Panc1 (cell line): ENCODE measurements at regions not wholly inside any gene's neighbourhood (a gene's known extent, or its start where the extent isn't known, plus 50 kb on each side); places are given as distances from the start of the nearest gene placed in this dataset.

Experiments used
- ATAC-seq: fragments of 200-7000 bp; cut with Tn5 transposase; 2 replicates; pipeline ENCODE4 v1.9.1; 2020; ENCODE audit warnings: mild to moderate bottlenecking, moderate library complexity
- BruUV-seq: library from RNA; stranded (reverse); fragments of 400-500 nt; replicated peaks from 2 replicates; lab custom pipeline; 2021; lab: Mats Ljungman, UMichigan
- CTCF ChIA-PET: fragments of 300-600 bp; sonication (Branson Sonifier 250); formaldehyde crosslinking; loops from one replicate; lab custom pipeline; 2022; ENCODE audit warnings: antibody characterized with exemption; lab: Charles Lee
- POLR2A ChIA-PET: fragments of 300-600 bp; sonication (Branson Sonifier 250); formaldehyde crosslinking; loops from one replicate; lab custom pipeline; 2022; ENCODE audit warnings: antibody characterized with exemption; lab: Charles Lee
- DNase-seq: peaks from one replicate; pipeline ENCODE4 v3.0.0-alpha.2; 2010; ENCODE audit warnings: low read depth, low spot score
- H3K27ac ChIP-seq: 2 replicates; pipeline ENCODE4 v1.5.1; 2011; ENCODE audit warnings: mild to moderate bottlenecking, low read length, inconsistent platforms
- H3K27me3 ChIP-seq: fragments of 200-500 bp; sonication (Bioruptor generic); 2 replicates; pipeline ENCODE4 v1.6.0; 2014; ENCODE audit warnings: low read length, inconsistent platforms; ENCODE audit not compliant: control insufficient read depth, insufficient read depth
- H3K36me3 ChIP-seq: fragments of 200-500 bp; sonication (Bioruptor generic); 2 replicates; pipeline ENCODE4 v1.5.1; 2014; ENCODE audit warnings: inconsistent platforms, mild to moderate bottlenecking, low read length, moderate library complexity; ENCODE audit not compliant: control insufficient read depth, insufficient read depth
- H3K4me1 ChIP-seq: 2 replicates; pipeline ENCODE4 v1.5.1; 2011; ENCODE audit warnings: inconsistent platforms, mild to moderate bottlenecking, low read length, moderate library complexity; ENCODE audit not compliant: control insufficient read depth, insufficient read depth
- H3K4me3 ChIP-seq, 2 experiments: 2 replicates each; pipeline ENCODE4 v1.5.1; 2011 to 2012; ENCODE audit warnings: low read depth in 2 of 2, low read length in 2 of 2, mild to moderate bottlenecking in 2 of 2, inconsistent platforms in 1 of 2, moderate library complexity in 1 of 2
- H3K9me3 ChIP-seq: fragments of 200-500 bp; sonication (Bioruptor generic); 2 replicates; pipeline ENCODE4 v1.5.1; 2014; ENCODE audit warnings: low read depth, mild to moderate bottlenecking, inconsistent platforms, low read length, moderate library complexity; ENCODE audit not compliant: control insufficient read depth, insufficient read depth
- POLR2AphosphoS5 ChIP-seq: IDR thresholded peaks from 2 replicates; pipeline ENCODE4 v1.6.1; 2012; ENCODE audit warnings: mild to moderate bottlenecking, low read depth, low read length, moderate library complexity
- SIN3A ChIP-seq: IDR thresholded peaks from 2 replicates; pipeline ENCODE4 v1.6.1; 2012; ENCODE audit warnings: low read depth, mild to moderate bottlenecking, low read length, moderate library complexity, borderline replicate concordance; ENCODE audit not compliant: insufficient read depth
- TCF7L2 ChIP-seq: IDR thresholded peaks from 2 replicates; pipeline ENCODE4 v1.6.1; 2011; ENCODE audit warnings: mild to moderate bottlenecking, low read depth, low read length, inconsistent platforms
- in situ Hi-C: cut with HindIII; loops from 2 replicates; pipeline ENCODE4 v1.10.0; 2016; ENCODE audit warnings: low sequenced_read_pairs, low pct_unique_long_range_greater_than_20kb
- intact Hi-C: fragments of 100-400 bp; cut with micrococcal nuclease; formaldehyde crosslinking; loops from one replicate; pipeline ENCODE4 v1.10.0; 2022; ENCODE audit not compliant: unreplicated experiment
- TF ChIP-seq, protein P1 (sequence below): fragments of 450-650 bp; IDR thresholded peaks from 2 replicates; pipeline ENCODE4 v1.5.1; 2017; ENCODE audit warnings: mild to moderate bottlenecking
- TF ChIP-seq, protein P2 (sequence below), 2 experiments: IDR thresholded peaks; 2 replicates each; pipeline ENCODE4 v1.6.1; 2011 to 2012; ENCODE audit warnings: low read depth in 2 of 2, control low read depth in 1 of 2, low read length in 1 of 2, mild to moderate bottlenecking in 1 of 2, moderate library complexity in 1 of 2; ENCODE audit not compliant: insufficient read depth in 1 of 2

DNA sequence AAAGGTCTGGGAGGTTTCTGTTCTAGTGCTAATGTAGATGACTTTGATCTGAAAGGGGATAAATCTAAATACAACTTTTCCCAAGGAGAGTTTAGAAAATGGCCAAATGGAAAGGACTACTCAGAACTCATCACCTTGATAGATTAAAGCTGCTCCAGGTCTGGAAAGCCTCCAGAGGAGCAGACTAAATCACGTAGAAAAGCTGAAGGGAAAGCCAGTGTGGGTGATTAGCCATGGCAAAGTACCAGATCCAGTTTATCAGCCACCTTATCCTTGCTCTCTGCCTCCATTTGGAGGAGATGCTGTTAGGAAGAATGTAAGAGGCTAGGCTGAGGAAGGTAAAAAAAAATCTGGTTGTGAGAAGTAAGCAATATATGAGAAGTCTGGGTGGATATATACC is 120.7 kb upstream of the RAI14 start:
- no peak for DNase-seq
- Histone ChIP-seq H3K4me1 (no peaks in the 10 kb centered on the region), H3K9me3 (no peaks in the 10 kb centered on the region), H3K36me3 (no peaks in the 10 kb centered on the region), H3K4me3 (no peak overlapping the region), H3K27ac (no peak overlapping the region), H3K27me3 (peaks cover 7% of the 10 kb centered on the region; the same call in 1 of the 2 replicates)
- BruUV-seq, result no TSS peak
- intact Hi-C loops, result no loop called here
- in situ Hi-C loops, result no loop called here
- ATAC-seq, result no peak
- TF ChIP-seq SIN3A (no peak), POLR2AphosphoS5 (no peak), TCF7L2 (no peak)
- TF ChIP-seq, protein P1, sequence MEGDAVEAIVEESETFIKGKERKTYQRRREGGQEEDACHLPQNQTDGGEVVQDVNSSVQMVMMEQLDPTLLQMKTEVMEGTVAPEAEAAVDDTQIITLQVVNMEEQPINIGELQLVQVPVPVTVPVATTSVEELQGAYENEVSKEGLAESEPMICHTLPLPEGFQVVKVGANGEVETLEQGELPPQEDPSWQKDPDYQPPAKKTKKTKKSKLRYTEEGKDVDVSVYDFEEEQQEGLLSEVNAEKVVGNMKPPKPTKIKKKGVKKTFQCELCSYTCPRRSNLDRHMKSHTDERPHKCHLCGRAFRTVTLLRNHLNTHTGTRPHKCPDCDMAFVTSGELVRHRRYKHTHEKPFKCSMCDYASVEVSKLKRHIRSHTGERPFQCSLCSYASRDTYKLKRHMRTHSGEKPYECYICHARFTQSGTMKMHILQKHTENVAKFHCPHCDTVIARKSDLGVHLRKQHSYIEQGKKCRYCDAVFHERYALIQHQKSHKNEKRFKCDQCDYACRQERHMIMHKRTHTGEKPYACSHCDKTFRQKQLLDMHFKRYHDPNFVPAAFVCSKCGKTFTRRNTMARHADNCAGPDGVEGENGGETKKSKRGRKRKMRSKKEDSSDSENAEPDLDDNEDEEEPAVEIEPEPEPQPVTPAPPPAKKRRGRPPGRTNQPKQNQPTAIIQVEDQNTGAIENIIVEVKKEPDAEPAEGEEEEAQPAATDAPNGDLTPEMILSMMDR, result no peak
- TF ChIP-seq, protein P2, sequence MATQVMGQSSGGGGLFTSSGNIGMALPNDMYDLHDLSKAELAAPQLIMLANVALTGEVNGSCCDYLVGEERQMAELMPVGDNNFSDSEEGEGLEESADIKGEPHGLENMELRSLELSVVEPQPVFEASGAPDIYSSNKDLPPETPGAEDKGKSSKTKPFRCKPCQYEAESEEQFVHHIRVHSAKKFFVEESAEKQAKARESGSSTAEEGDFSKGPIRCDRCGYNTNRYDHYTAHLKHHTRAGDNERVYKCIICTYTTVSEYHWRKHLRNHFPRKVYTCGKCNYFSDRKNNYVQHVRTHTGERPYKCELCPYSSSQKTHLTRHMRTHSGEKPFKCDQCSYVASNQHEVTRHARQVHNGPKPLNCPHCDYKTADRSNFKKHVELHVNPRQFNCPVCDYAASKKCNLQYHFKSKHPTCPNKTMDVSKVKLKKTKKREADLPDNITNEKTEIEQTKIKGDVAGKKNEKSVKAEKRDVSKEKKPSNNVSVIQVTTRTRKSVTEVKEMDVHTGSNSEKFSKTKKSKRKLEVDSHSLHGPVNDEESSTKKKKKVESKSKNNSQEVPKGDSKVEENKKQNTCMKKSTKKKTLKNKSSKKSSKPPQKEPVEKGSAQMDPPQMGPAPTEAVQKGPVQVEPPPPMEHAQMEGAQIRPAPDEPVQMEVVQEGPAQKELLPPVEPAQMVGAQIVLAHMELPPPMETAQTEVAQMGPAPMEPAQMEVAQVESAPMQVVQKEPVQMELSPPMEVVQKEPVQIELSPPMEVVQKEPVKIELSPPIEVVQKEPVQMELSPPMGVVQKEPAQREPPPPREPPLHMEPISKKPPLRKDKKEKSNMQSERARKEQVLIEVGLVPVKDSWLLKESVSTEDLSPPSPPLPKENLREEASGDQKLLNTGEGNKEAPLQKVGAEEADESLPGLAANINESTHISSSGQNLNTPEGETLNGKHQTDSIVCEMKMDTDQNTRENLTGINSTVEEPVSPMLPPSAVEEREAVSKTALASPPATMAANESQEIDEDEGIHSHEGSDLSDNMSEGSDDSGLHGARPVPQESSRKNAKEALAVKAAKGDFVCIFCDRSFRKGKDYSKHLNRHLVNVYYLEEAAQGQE (IDR thresholded peaks at IDR 0.05; ENCODE audit: insufficient read depth in 1 of 2, low read depth in 2 of 2, low read length in 1 of 2), result no peak
- ChIA-PET POLR2A (no interaction called here), CTCF (no interaction called here)

DNA sequence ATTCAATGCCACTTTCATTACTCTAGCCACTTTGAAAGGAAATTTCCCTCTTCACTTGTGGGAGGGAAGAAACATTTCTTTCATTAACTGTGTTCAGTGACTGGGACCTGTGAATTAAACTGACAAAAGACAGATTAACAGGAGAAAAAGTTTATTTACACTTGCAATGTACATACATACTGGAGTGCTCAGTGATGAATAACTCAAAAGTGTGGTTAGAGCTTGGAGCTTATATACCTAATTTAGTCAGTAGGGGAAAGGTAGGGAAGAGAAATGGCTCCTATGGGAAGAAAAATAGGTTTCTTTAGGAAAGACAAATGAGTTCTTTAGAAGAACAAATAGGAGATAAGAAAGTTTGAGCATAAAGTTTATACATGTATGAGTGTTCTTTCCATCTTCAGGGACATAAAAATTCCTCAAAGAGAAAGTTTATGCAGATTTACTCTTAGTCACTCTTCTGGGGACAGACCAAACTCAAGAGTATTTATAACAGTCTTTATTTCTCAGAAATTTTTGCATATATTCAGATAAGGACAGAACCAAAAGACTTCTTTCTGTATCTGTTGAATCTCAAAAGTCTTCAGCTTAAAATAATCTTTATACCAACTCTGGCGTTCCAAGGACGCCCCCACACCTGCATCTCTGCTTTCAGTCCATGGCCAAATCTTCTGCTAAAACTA is 120.0 kb upstream of the RAI14 start:
- BruUV-seq, result no TSS peak
- TF ChIP-seq, protein P2 (IDR thresholded peaks at IDR 0.05; ENCODE audit: insufficient read depth in 1 of 2, low read depth in 2 of 2, low read length in 1 of 2), result no peak
- no peak for TF ChIP-seq TCF7L2
- no peaks in the 10 kb centered on the region for H3K4me1 ChIP-seq
- in situ Hi-C loops, result no loop called here
- intact Hi-C loops, result no loop called here
- ATAC-seq (no peak), DNase-seq (no peak)
- H3K9me3 ChIP-seq, result no peaks in the 10 kb centered on the region
- H3K36me3 ChIP-seq, result no peaks in the 10 kb centered on the region
- no peak overlapping the region for H3K4me3 ChIP-seq
- H3K27ac ChIP-seq, result no peak overlapping the region
- ChIA-PET POLR2A (no interaction called here), CTCF (no interaction called here)
- peaks cover 7% of the 10 kb centered on the region; the same call in 1 of the 2 replicates for H3K27me3 ChIP-seq
